ENCODE measurements at regions not wholly inside any gene's neighbourhood (a gene's known extent, or its start where the extent isn't known, plus 50 kb on each side); places are given as distances from the start of the nearest gene placed in this dataset.

DNA sequence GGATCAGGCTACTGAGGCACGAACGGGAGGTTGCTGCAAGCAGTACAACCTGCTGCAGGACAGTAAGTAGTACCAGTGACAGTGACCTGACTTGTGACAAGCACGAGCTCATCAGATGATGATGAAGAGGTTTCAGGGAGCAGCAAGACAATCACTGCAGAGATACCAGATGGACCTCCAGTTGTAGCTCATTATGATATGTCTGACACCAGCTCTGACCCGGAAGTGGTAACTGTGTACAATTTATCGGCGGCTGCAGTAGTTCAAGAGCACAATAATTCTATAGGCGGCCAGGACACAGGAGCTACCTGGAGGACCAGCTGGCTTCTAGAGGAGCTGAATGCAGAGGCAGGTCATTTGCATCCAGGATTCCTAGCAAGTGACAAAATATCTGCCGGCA is 64.0 kb upstream of the GULP1 start:
- Histone ChIP-seq H3K36me3 (no peaks in the 10 kb centered on the region), H3K27ac (no peak overlapping the region), H3K9me3 (no peaks in the 10 kb centered on the region), H3K27me3 (no peaks in the 10 kb centered on the region), H3K4me3 (no peak overlapping the region), H3K4me1 (no peaks in the 10 kb centered on the region)
- no peak for ATAC-seq
- no peak for TF ChIP-seq CTCF (IDR thresholded peaks at IDR 0.05)
- intact Hi-C loops (cut with DNase I) = no loop called here
- DNase-seq = no peak

DNA sequence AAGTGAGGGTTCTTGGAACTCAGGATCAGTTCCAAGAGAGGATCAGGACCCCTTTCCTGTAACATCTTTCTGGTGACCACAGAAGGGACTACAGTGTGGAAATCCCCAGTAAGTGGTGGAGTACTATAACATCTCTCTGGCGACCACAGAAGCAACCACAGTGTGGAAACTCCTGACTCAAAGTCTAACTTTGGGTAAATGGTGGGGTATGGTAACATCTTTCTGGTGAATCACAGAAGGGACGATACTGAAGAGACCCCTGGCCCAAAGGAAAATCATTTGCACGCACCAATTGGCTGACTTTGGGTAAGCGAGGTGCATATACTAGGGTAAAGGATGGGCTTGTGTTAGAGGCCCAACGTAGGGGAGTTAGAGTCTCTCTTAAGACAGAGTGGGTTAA is 56.3 kb upstream of the GULP1 start:
- Histone ChIP-seq H3K4me3 (no peak overlapping the region), H3K36me3 (no peaks in the 10 kb centered on the region), H3K27me3 (no peaks in the 10 kb centered on the region), H3K4me1 (no peaks in the 10 kb centered on the region), H3K27ac (no peak overlapping the region), H3K9me3 (no peaks in the 10 kb centered on the region)
- DNase-seq (no peak), ATAC-seq (no peak)
- TF ChIP-seq CTCF (IDR thresholded peaks at IDR 0.05) = no peak
- intact Hi-C loops (cut with DNase I) = no loop called here

GRCh38 chr2:188238386-188238785 is 53.3 kb upstream of the GULP1 start:
- no peak overlapping the region for H3K4me3 ChIP-seq
- H3K27ac ChIP-seq = no peak overlapping the region
- intact Hi-C loops (cut with DNase I) = no loop called here
- DNase-seq (no peak), ATAC-seq (no peak)
- TF ChIP-seq CTCF (IDR thresholded peaks at IDR 0.05) = no peak
- no peaks in the 10 kb centered on the region for H3K9me3 ChIP-seq
- H3K27me3 ChIP-seq = no peaks in the 10 kb centered on the region
- H3K36me3 ChIP-seq = no peaks in the 10 kb centered on the region
- H3K4me1 ChIP-seq = no peaks in the 10 kb centered on the region
